ENCODE measurements at regions not wholly inside any gene's neighbourhood (a gene's known extent, or its start where the extent isn't known, plus 50 kb on each side); places are given as distances from the start of the nearest gene placed in this dataset.
A peak's percentile ranks its signal among the peaks of the same experiment; 100 is the strongest.
"Not testable (repeated sequence)": the region's sequence is repeated elsewhere in the genome, so short reads cannot be mapped to it uniquely, and the experiment has no call there.

GRCh38 chr18:29730073-29730472 is 1312.5 kb downstream of the DSC3 start:
- no peak for ATAC-seq
- WGBS, 2 donors (ENCODE audit: low coverage in 1 of 2), result 81 to 92% methylated on average over 4 of the region's 4 CpGs
- Histone ChIP-seq H3K36me3 (no peaks in the 10 kb centered on the region), H3K9me3 (no peaks in the 10 kb centered on the region), H3K4me3 (no peak overlapping the region), H3K27me3 (no peaks in the 10 kb centered on the region), H3K27ac (no peak overlapping the region), H3K4me1 (no peaks in the 10 kb centered on the region)
- TF ChIP-seq POLR2A (IDR thresholded peaks at IDR 0.05) (no peak), EP300 (IDR thresholded peaks at IDR 0.05) (no peak), POLR2AphosphoS5 (IDR thresholded peaks at IDR 0.05) (no peak)

- Histone ChIP-seq H3K4me1 (no peaks in the 10 kb centered on the region), H3K27me3 (no peaks in the 10 kb centered on the region), H3K4me3 (no peak overlapping the region), H3K27ac (no peak overlapping the region), H3K36me3 (no peaks in the 10 kb centered on the region), H3K9me3 (no peaks in the 10 kb centered on the region)
- WGBS, 2 donors (ENCODE audit: low coverage in 1 of 2), result 19 to 29% methylated on average over 2 of the region's 2 CpGs
- TF ChIP-seq POLR2AphosphoS5 (IDR thresholded peaks at IDR 0.05), result no peak
- TF ChIP-seq CTCF (IDR thresholded peaks at IDR 0.05), result no peak
- TF ChIP-seq EP300 (IDR thresholded peaks at IDR 0.05), result no peak
- no peak for TF ChIP-seq POLR2A (IDR thresholded peaks at IDR 0.05)
- no peak for ATAC-seq
Measured at GRCh38 chr18:29726646-29727045, 1315.9 kb downstream of the DSC3 start.

GRCh38 chr18:29723486-29723885 is 1319.1 kb downstream of the DSC3 start:
- WGBS, 2 donors (ENCODE audit: low coverage in 1 of 2), result no CpG with 5 or more reads among the region's 21 CpGs

GRCh38 chr18:29715960-29716359 is 1326.6 kb downstream of the DSC3 start:
- not testable (repeated sequence) for ATAC-seq
- WGBS, 2 donors (ENCODE audit: low coverage in 1 of 2), result 89 to 96% methylated on average over 3 to 8 of the region's 8 CpGs

More at GRCh38 chr18:29723486-29723885, 1319.1 kb downstream of the DSC3 start:
- H3K36me3 ChIP-seq, ATAC-seq, H3K9me3 ChIP-seq, H3K27ac ChIP-seq, H3K27me3 ChIP-seq, H3K4me1 ChIP-seq, H3K4me3 ChIP-seq: not testable (repeated sequence)

GRCh38 chr18:29712785-29713184 is 1329.8 kb downstream of the DSC3 start:
- Histone ChIP-seq H3K9me3 (no peaks in the 10 kb centered on the region), H3K27ac (no peak overlapping the region), H3K4me3 (no peak overlapping the region), H3K36me3 (no peaks in the 10 kb centered on the region), H3K4me1 (no peaks in the 10 kb centered on the region), H3K27me3 (no peaks in the 10 kb centered on the region)
- peak; percentile 53 for ATAC-seq
- 65 to 68% methylated on average over 2 to 4 of the region's 5 CpGs for WGBS, 2 donors (ENCODE audit: low coverage in 1 of 2)
- no peak for TF ChIP-seq POLR2A (IDR thresholded peaks at IDR 0.05)
- no peak for TF ChIP-seq POLR2AphosphoS5 (IDR thresholded peaks at IDR 0.05)
- no peak for TF ChIP-seq CTCF (IDR thresholded peaks at IDR 0.05)
- no peak for TF ChIP-seq EP300 (IDR thresholded peaks at IDR 0.05)

More at GRCh38 chr18:29715960-29716359, 1326.6 kb downstream of the DSC3 start:
- H3K27me3 ChIP-seq, H3K4me3 ChIP-seq, H3K4me1 ChIP-seq, H3K36me3 ChIP-seq, H3K9me3 ChIP-seq, H3K27ac ChIP-seq: not testable (repeated sequence)

- TF ChIP-seq POLR2A (IDR thresholded peaks at IDR 0.05), result no peak
- TF ChIP-seq EP300 (IDR thresholded peaks at IDR 0.05), result no peak
- no peak for TF ChIP-seq POLR2AphosphoS5 (IDR thresholded peaks at IDR 0.05)
- no peak for TF ChIP-seq CTCF (IDR thresholded peaks at IDR 0.05)
- Histone ChIP-seq H3K27me3 (no peaks in the 10 kb centered on the region), H3K4me1 (no peaks in the 10 kb centered on the region), H3K27ac (no peak overlapping the region), H3K36me3 (no peaks in the 10 kb centered on the region), H3K9me3 (no peaks in the 10 kb centered on the region), H3K4me3 (no peak overlapping the region)
- WGBS, 2 donors (ENCODE audit: low coverage in 1 of 2), result 84 to 85% methylated on average over 7 of the region's 8 CpGs
- ATAC-seq, result no peak
Measured at GRCh38 chr18:29711932-29712331, 1330.6 kb downstream of the DSC3 start.
